Glutamatergic neuron (in vitro differentiated cells): ENCODE measurements at regions not wholly inside any gene's neighbourhood (a gene's known extent, or its start where the extent isn't known, plus 50 kb on each side); places are given as distances from the start of the nearest gene placed in this dataset.
"Not testable (repeated sequence)": the region's sequence is repeated elsewhere in the genome, so short reads cannot be mapped to it uniquely, and the experiment has no call there.

Source experiments
- DNase-seq: peaks from one replicate; pipeline ENCODE4 v3.0.0; 2022
- H3K27ac Mint-ChIP-seq: one replicate; pipeline ENCODE4 v1.8.0; 2020; ENCODE audit warnings: mild to moderate bottlenecking, mixed read lengths, inconsistent platforms; ENCODE audit not compliant: unreplicated experiment
- H3K27me3 Mint-ChIP-seq: one replicate; pipeline ENCODE4 v1.8.0; 2020; ENCODE audit warnings: mild to moderate bottlenecking, moderate library complexity, mixed read lengths, inconsistent platforms; ENCODE audit not compliant: unreplicated experiment
- H3K36me3 Mint-ChIP-seq: one replicate; pipeline ENCODE4 v1.8.0; 2020; ENCODE audit warnings: mild to moderate bottlenecking, mixed read lengths, inconsistent platforms; ENCODE audit not compliant: unreplicated experiment
- H3K4me1 Mint-ChIP-seq: one replicate; pipeline ENCODE4 v1.8.0; 2020; ENCODE audit warnings: mild to moderate bottlenecking, low read depth, mixed read lengths, inconsistent platforms; ENCODE audit not compliant: unreplicated experiment
- H3K4me3 Mint-ChIP-seq: one replicate; pipeline ENCODE4 v1.8.0; 2020; ENCODE audit warnings: mild to moderate bottlenecking, mixed read lengths, inconsistent platforms; ENCODE audit not compliant: unreplicated experiment
- H3K9me3 Mint-ChIP-seq: one replicate; pipeline ENCODE4 v1.8.0; 2020; ENCODE audit warnings: mild to moderate bottlenecking, moderate library complexity, mixed read lengths, inconsistent platforms; ENCODE audit not compliant: unreplicated experiment
- CTCF ChIP-seq: fragments of 200-600 bp; sonication (generic); IDR thresholded peaks from one replicate; pipeline ENCODE4 v1.5.0; 2021; ENCODE audit not compliant: partially characterized antibody, unreplicated experiment

GRCh38 chr5:174491761-174492350 lies 232.5 kb upstream of the MSX2 start:
- no peak overlapping the region for H3K4me3 Mint-ChIP-seq
- H3K9me3 Mint-ChIP-seq = no peaks in the 10 kb centered on the region
- H3K27ac Mint-ChIP-seq = no peak overlapping the region
- H3K27me3 Mint-ChIP-seq = no peaks in the 10 kb centered on the region
- TF ChIP-seq CTCF = no peak
- H3K36me3 Mint-ChIP-seq = no peaks in the 10 kb centered on the region
- no peak for DNase-seq
- H3K4me1 Mint-ChIP-seq = no peaks in the 10 kb centered on the region

GRCh38 chr5:174493530-174493929 lies 230.9 kb upstream of the MSX2 start:
- H3K36me3 Mint-ChIP-seq = peaks cover 4% of the 10 kb centered on the region
- DNase-seq = no peak
- no peak overlapping the region for H3K4me3 Mint-ChIP-seq
- H3K27me3 Mint-ChIP-seq = no peaks in the 10 kb centered on the region
- no peak for TF ChIP-seq CTCF
- no peak overlapping the region for H3K27ac Mint-ChIP-seq
- no peaks in the 10 kb centered on the region for H3K4me1 Mint-ChIP-seq
- H3K9me3 Mint-ChIP-seq = no peaks in the 10 kb centered on the region

GRCh38 chr5:174497939-174498338 lies 226.4 kb upstream of the MSX2 start:
- H3K36me3 Mint-ChIP-seq = peaks cover 18% of the 10 kb centered on the region
- H3K27me3 Mint-ChIP-seq, H3K4me1 Mint-ChIP-seq, H3K9me3 Mint-ChIP-seq, DNase-seq, H3K4me3 Mint-ChIP-seq, H3K27ac Mint-ChIP-seq: not testable (repeated sequence)

- not testable (repeated sequence) for H3K27me3 Mint-ChIP-seq, H3K9me3 Mint-ChIP-seq, H3K4me1 Mint-ChIP-seq, DNase-seq, H3K4me3 Mint-ChIP-seq, H3K27ac Mint-ChIP-seq
- H3K36me3 Mint-ChIP-seq = peaks cover 18% of the 10 kb centered on the region
These were observed 225.8 kb upstream of the MSX2 start for GRCh38 chr5:174498575-174498974.

GRCh38 chr5:174500636-174501035 lies 223.7 kb upstream of the MSX2 start:
- Mint-ChIP-seq H3K4me1 (no peaks in the 10 kb centered on the region), H3K27me3 (no peaks in the 10 kb centered on the region), H3K36me3 (peaks cover 22% of the 10 kb centered on the region), H3K9me3 (peaks cover 2% of the 10 kb centered on the region), H3K4me3 (no peak overlapping the region), H3K27ac (no peak overlapping the region)
- DNase-seq = no peak
- no peak for TF ChIP-seq CTCF

- Mint-ChIP-seq H3K4me3 (no peak overlapping the region), H3K27ac (no peak overlapping the region), H3K36me3 (peaks cover 22% of the 10 kb centered on the region), H3K4me1 (no peaks in the 10 kb centered on the region), H3K9me3 (peaks cover 2% of the 10 kb centered on the region), H3K27me3 (peaks cover 1% of the 10 kb centered on the region)
- no peak for TF ChIP-seq CTCF
- DNase-seq = no peak
These were observed 222.8 kb upstream of the MSX2 start for GRCh38 chr5:174501461-174502069.
